A673 (cell line): ENCODE measurements at regions not wholly inside any gene's neighbourhood (a gene's known extent, or its start where the extent isn't known, plus 50 kb on each side); places are given as distances from the start of the nearest gene placed in this dataset.

ENCODE experiments used
- EZH2 ChIP-seq: fragments of 200-600 bp; sonication (generic); IDR thresholded peaks from 2 replicates; pipeline ENCODE4 v1.6.1; 2017; ENCODE audit warnings: borderline replicate concordance, low read depth, mild to moderate bottlenecking, mixed read lengths, antibody characterized with exemption, low read length; ENCODE audit not compliant: poor library complexity, severe bottlenecking
- TF ChIP-seq, protein P1 (sequence below): fragments of 300-800, 200-600 bp; sonication (generic); conservative IDR thresholded peaks from 2 replicates; pipeline ENCODE4 v1.5.1; 2017; ENCODE audit warnings: low read depth, mild to moderate bottlenecking, antibody characterized with exemption, low read length, moderate library complexity, mixed read lengths

DNA sequence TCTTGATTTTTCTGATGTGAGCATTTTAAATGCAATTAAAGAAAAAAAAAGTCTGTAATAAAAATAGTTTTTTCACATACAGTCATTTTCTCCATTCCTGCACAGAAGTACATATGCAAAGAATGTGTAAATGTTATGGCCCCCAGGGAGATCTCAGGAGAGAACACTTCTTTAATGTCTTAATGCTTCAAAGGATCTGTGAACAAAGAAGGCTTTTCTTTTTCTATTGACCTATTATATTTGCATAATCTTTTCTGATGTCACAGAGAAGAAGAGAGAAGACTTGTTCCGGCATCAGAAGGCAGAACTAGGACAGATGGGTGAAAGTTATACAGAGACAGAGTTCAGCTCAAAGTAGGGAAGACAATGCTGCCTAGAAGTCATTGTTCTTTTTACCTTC, 413.5 kb upstream of the STXBP6 start:
- TF ChIP-seq, protein P1, sequence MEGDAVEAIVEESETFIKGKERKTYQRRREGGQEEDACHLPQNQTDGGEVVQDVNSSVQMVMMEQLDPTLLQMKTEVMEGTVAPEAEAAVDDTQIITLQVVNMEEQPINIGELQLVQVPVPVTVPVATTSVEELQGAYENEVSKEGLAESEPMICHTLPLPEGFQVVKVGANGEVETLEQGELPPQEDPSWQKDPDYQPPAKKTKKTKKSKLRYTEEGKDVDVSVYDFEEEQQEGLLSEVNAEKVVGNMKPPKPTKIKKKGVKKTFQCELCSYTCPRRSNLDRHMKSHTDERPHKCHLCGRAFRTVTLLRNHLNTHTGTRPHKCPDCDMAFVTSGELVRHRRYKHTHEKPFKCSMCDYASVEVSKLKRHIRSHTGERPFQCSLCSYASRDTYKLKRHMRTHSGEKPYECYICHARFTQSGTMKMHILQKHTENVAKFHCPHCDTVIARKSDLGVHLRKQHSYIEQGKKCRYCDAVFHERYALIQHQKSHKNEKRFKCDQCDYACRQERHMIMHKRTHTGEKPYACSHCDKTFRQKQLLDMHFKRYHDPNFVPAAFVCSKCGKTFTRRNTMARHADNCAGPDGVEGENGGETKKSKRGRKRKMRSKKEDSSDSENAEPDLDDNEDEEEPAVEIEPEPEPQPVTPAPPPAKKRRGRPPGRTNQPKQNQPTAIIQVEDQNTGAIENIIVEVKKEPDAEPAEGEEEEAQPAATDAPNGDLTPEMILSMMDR = no peak
- no peak for TF ChIP-seq EZH2
